ENCODE measurements at regions not wholly inside any gene's neighbourhood (a gene's known extent, or its start where the extent isn't known, plus 50 kb on each side); places are given as distances from the start of the nearest gene placed in this dataset.

DNA sequence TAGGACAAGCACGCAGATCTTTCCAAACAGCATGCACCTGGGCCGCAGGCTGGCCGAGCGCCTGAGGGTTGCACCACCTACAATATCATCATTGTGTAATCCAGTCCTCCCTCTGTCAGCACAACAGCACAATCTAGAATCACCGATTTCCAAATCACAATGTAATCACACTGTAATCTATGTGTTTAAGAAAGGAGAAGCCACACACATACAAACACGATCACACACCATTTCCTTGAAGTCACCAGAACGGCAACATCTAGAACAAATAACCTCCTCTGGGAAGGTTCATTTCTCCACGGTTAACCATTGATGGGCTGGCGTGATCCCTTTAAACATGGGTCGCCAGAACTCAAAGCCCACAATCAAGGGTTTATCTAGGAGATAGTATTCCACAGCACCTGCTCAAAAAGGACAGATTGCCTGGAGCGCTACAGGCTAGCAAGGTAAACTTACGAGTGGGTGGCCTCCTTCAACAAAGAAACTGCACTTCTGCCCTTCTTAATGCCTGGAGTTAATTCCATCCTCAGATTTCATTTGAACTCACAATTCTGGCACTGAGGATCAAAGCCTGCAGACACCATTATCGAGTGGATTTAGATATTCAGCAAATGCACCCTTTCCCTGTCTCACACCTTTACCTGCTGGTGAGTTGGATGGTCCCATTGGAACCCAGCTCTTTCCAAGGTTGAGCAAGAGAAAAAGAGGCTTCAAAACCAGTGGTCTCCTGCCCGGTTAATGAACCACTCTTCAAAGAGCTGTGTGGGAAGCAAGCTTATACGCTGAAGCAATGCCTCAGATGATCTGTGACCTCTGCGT is 83.8 kb upstream of the FOXQ1 start (continued):
- TF ChIP-seq ZNF777 (tag by site-specific recombination; IDR thresholded peaks at IDR 0.05; ENCODE audit: borderline replicate concordance) = no peak
- no peak for TF ChIP-seq ZNF114 (tag by site-specific recombination; IDR thresholded peaks at IDR 0.05)
- no peak for TF ChIP-seq ZNF341 (tag by site-specific recombination; IDR thresholded peaks at IDR 0.05; ENCODE audit: low read depth)

DNA sequence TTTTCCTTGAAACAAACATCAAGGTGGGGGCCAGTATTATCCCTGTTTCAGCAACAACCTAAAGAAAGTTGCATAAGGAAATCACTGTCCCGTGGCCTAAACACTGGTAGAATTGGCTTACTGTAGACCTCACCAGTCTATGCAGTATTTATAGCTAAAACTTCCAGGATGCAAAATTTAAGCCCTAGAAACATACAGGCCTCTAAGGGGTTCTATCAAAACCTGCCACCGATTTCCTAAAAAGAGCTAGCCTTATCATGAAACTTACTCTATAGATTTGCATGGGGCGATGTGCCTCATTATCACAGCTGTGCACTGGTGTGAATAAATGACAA is 84.3 kb upstream of the FOXQ1 start:
- Histone ChIP-seq H3K4me1 (ENCODE audit: control insufficient read depth, insufficient read depth, low read length) (no peaks in the 10 kb centered on the region), H3K9me3 (ENCODE audit: control insufficient read depth, insufficient read depth, low read depth, low read length) (no peaks in the 10 kb centered on the region), H3K4me3 (ENCODE audit: low read depth, low read length) (no peak overlapping the region), H3K36me3 (ENCODE audit: control insufficient read depth in 2 of 2, insufficient read depth in 1 of 2, low read length in 2 of 2) (no peaks in the 10 kb centered on the region), H3K27ac (ENCODE audit: extremely low read depth, low read depth, low read length) (no peak overlapping the region)
- CTCF ChIA-PET = interaction anchor here (1.0 kb wide), 1 partner anchor 36 kb away, joined by 3 read pairs; no protein-coding TSS in a partner anchor
- POLR2A ChIA-PET = no interaction called here
- TF ChIP-seq KLF1 (tag by site-specific recombination; IDR thresholded peaks at IDR 0.05) = no peak
- no peak for TF ChIP-seq ZNF155 (tag by site-specific recombination; IDR thresholded peaks at IDR 0.05)
- TF ChIP-seq ZNF692 (tag by site-specific recombination; IDR thresholded peaks at IDR 0.05) = no peak

DNA sequence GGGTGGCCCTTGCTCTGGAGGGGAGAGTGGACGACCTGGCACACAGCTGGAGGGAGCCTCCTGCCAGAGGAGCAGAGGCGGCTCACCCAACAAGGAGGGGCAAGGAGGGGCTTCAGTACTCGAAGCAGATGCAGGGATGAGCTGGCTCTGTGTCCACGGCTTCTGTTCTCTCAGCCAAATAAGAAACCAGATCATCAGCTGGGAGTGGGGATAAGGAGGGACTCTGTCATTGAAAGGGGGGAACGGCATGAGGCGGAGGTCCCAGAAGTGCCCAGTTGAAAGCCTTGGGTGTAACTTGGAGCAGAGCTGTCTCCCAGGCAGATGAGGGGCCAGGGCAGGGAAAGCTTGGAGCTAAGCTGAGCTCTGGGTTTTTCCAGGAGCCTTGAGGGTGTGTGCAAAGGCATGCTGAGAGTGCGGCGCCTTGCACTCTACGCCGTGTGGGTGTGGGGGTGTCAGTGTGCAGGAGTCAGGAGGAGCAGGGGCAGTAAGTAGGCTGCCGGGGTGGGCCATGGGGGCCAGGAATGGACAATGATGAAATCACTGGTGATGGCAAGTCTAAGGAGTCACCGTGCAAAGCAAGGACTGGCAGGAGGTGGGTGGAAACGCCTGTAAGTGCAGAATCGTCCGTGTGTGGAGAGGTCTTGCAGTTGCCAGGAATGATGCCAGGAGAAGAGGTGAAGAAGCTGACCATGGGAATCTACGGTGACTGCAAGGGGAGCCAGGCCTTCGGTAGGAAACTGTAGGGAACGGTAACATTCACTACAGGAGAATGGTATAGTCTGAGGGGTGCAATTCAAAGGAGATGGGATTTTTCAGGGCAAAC is 85.4 kb upstream of the FOXQ1 start:
- CTCF ChIA-PET = interaction anchor here (0.7 to 1.0 kb wide), 2 partner anchors 31 to 35 kb away, joined by 3 read pairs; no protein-coding TSS in a partner anchor
- H3K36me3 ChIP-seq (ENCODE audit: control insufficient read depth in 2 of 2, insufficient read depth in 1 of 2, low read length in 2 of 2) = no peaks in the 10 kb centered on the region
- no peak overlapping the region for H3K4me3 ChIP-seq (ENCODE audit: low read depth, low read length)
- POLR2A ChIA-PET = no interaction called here
- TF ChIP-seq EGR2 (tag by site-specific recombination; IDR thresholded peaks at IDR 0.05; ENCODE audit: low read depth) (0 out of 2 replicates have a peak, but pooled peaks have one; percentile 18), ZNF140 (tag by site-specific recombination; IDR thresholded peaks at IDR 0.05) (no peak)
- no peaks in the 10 kb centered on the region for H3K4me1 ChIP-seq (ENCODE audit: control insufficient read depth, insufficient read depth, low read length)
- no peaks in the 10 kb centered on the region for H3K9me3 ChIP-seq (ENCODE audit: control insufficient read depth, insufficient read depth, low read depth, low read length)
- H3K27ac ChIP-seq (ENCODE audit: extremely low read depth, low read depth, low read length) = no peak overlapping the region

DNA sequence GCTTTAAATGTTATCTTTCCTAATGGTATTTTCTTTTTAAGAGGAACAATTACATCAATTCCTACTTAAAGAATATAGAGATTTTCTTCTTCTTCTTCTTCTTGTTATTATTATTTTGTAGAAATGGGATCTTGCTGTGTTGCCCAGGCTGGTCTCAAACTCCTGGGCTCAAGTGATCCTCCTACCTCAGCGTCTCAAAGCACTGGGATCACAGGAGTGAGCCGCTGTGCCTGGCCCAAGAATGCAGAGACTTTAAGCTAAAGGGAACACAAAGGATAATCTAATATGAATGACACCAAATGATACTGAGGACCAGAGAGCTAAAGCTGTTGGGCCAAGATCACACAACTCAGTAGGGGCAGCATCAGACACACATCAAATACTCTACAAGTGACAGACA is 87.4 kb upstream of the FOXQ1 start:
- CTCF ChIA-PET = no interaction called here
- TF ChIP-seq SP3 (tag by site-specific recombination; IDR thresholded peaks at IDR 0.05) = no peak
- TF ChIP-seq, protein P1, sequence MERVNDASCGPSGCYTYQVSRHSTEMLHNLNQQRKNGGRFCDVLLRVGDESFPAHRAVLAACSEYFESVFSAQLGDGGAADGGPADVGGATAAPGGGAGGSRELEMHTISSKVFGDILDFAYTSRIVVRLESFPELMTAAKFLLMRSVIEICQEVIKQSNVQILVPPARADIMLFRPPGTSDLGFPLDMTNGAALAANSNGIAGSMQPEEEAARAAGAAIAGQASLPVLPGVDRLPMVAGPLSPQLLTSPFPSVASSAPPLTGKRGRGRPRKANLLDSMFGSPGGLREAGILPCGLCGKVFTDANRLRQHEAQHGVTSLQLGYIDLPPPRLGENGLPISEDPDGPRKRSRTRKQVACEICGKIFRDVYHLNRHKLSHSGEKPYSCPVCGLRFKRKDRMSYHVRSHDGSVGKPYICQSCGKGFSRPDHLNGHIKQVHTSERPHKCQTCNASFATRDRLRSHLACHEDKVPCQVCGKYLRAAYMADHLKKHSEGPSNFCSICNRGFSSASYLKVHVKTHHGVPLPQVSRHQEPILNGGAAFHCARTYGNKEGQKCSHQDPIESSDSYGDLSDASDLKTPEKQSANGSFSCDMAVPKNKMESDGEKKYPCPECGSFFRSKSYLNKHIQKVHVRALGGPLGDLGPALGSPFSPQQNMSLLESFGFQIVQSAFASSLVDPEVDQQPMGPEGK (tag by site-specific recombination; IDR thresholded peaks at IDR 0.05) = no peak
- no peak for TF ChIP-seq EGR2 (tag by site-specific recombination; IDR thresholded peaks at IDR 0.05; ENCODE audit: low read depth)

More for the DNA sequence above, 87.4 kb upstream of the FOXQ1 start:
- H3K36me3 ChIP-seq (ENCODE audit: control insufficient read depth in 2 of 2, insufficient read depth in 1 of 2, low read length in 2 of 2) = no peaks in the 10 kb centered on the region
- H3K9me3 ChIP-seq (ENCODE audit: control insufficient read depth, insufficient read depth, low read depth, low read length) = no peaks in the 10 kb centered on the region
- no peaks in the 10 kb centered on the region for H3K4me1 ChIP-seq (ENCODE audit: control insufficient read depth, insufficient read depth, low read length)
- no peak overlapping the region for H3K27ac ChIP-seq (ENCODE audit: extremely low read depth, low read depth, low read length)
- no peak overlapping the region for H3K4me3 ChIP-seq (ENCODE audit: low read depth, low read length)
- POLR2A ChIA-PET = no interaction called here
